Muscle of arm (tissue), 1 donor: ENCODE measurements at regions not wholly inside any gene's neighbourhood (a gene's known extent, or its start where the extent isn't known, plus 50 kb on each side); places are given as distances from the start of the nearest gene placed in this dataset.

Source experiments
- DNase-seq: peaks from one replicate; pipeline ENCODE4 v3.0.0-alpha.2; 2013

- DNase-seq, result no peak
These were observed 89.8 kb upstream of the NEUROD1 start for GRCh38 chr2:181770150-181770549.

- peak; percentile 11 for DNase-seq
These were observed 91.0 kb upstream of the NEUROD1 start for GRCh38 chr2:181771356-181771755.

- no peak for DNase-seq
These were observed 92.0 kb upstream of the NEUROD1 start for GRCh38 chr2:181772334-181772733.

GRCh38 chr2:181772777-181773176, 92.5 kb upstream of the NEUROD1 start:
- no peak for DNase-seq

GRCh38 chr2:181774685-181775084, 94.4 kb upstream of the NEUROD1 start:
- DNase-seq, result no peak

GRCh38 chr2:181776336-181776735, 96.0 kb upstream of the NEUROD1 start:
- no peak for DNase-seq

GRCh38 chr2:181777734-181778133, 97.4 kb upstream of the NEUROD1 start:
- DNase-seq, result no peak

GRCh38 chr2:181778621-181779201, 98.4 kb upstream of the NEUROD1 start:
- no peak for DNase-seq

GRCh38 chr2:181779288-181780021, 99.1 kb upstream of the NEUROD1 start:
- DNase-seq, result no peak

GRCh38 chr2:181780047-181780651, 99.8 kb upstream of the NEUROD1 start:
- peak; percentile 33 for DNase-seq

GRCh38 chr2:181780657-181781056, 100.3 kb upstream of the NEUROD1 start:
- DNase-seq, result no peak

- DNase-seq, result no peak
These were observed 100.9 kb upstream of the NEUROD1 start for GRCh38 chr2:181781078-181781786.

- no peak for DNase-seq
These were observed 102.3 kb upstream of the NEUROD1 start for GRCh38 chr2:181782660-181783059.

GRCh38 chr2:181784556-181784955, 104.2 kb upstream of the NEUROD1 start:
- no peak for DNase-seq

- DNase-seq, result no peak
These were observed 105.5 kb upstream of the NEUROD1 start for GRCh38 chr2:181785691-181786344.

- no peak for DNase-seq
These were observed 104.9 kb upstream of the ITPRID2 start for GRCh38 chr2:181786371-181787228.

GRCh38 chr2:181787310-181788048, 104.1 kb upstream of the ITPRID2 start:
- DNase-seq, result no peak

- DNase-seq, result no peak
These were observed 102.5 kb upstream of the ITPRID2 start for GRCh38 chr2:181788897-181789555.

GRCh38 chr2:181789827-181790448, 101.6 kb upstream of the ITPRID2 start:
- DNase-seq, result no peak
